ENCODE measurements at regions not wholly inside any gene's neighbourhood (a gene's known extent, or its start where the extent isn't known, plus 50 kb on each side); places are given as distances from the start of the nearest gene placed in this dataset.
"Not testable (repeated sequence)": the region's sequence is repeated elsewhere in the genome, so short reads cannot be mapped to it uniquely, and the experiment has no call there.

DNA sequence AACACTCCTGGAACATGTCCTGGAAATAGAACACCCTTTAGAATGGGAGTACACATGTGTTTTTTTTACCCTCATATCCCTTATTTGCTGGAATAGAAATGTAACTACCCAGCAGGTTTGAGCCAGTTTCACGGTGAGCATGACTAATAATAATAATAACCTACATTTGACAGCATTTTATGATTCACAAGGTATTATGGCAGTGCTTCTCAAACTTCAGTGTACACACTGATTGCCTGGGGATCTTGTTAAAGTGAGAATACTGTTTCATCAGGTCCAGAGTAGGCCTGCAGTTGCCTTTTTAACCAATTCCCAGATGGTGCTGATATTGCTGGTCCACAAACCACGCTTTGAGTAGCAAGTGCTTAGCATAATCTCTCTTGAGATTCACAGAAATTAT is 63.9 kb downstream of the NFKBIZ start:
- DNase-seq (ENCODE audit: low read depth in 2 of 2), result no peak

DNA sequence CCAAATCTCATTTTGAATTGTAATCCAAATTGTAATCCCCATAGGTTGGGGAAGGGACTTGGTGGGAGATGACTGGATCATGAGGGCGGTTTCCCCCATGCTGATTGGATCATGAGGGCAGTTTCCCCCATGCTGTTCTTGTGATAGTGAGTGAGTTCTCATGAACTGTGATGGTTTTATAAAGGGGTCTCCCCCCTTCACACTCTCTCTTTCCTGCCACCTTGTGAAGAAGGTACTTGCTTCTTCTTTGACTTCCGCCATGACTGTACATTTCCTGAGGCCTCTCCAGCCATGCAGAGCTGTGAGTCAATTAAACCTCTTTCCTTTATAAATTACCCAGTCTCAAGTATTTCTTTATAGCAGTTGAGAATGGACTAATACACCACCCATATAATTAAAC is 68.4 kb downstream of the NFKBIZ start:
- DNase-seq (ENCODE audit: low read depth in 2 of 2), result not testable (repeated sequence)

DNA sequence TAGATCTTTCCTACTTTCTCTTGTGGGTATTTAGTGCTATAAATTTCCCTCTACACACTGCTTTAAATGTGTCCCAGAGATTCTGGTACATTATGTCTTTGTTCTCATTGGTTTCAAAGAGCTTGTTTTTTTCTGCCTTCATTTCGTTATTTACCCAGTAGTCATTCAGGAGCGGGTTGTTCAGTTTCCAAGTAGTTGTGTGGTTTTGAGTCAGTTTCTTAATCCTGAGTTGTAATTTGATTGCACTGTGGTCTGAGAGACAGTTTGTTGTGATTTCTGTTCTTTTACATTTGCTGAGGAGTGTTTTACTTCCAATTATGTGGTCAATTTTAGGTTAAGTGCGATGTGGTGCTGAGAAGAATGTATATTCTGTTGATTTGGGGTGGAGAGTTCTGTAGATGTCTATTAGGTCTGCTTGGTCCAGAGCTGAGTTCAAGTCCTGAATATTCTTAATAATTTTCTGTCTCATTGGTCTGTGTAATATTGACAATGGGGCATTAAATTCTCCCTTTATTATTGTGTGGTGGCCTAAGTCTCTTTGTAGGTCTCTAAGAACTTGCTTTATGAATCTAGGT is 72.9 kb downstream of the NFKBIZ start:
- DNase-seq (ENCODE audit: low read depth in 2 of 2), result not testable (repeated sequence)

DNA sequence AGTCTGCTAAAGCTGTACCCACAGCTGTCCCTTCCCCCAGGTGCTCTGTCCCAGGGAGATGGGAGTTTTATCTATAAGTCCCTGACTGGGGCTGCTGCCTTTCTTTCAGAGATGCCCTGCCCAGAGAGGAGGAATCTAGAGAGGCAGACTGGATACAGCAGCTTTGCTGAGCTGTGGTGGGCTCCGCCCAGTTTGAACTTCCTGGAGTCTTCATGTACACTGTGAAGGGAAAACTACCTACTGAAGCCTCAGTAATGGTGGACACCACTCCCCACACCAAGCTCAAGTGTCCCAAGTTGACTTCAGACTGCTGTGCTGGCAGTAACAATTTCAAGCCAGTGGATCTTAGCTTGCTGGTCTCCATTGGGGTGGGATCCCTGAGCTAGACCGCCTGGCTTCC is 75.3 kb downstream of the NFKBIZ start:
- not testable (repeated sequence) for DNase-seq (ENCODE audit: low read depth in 2 of 2)

DNA sequence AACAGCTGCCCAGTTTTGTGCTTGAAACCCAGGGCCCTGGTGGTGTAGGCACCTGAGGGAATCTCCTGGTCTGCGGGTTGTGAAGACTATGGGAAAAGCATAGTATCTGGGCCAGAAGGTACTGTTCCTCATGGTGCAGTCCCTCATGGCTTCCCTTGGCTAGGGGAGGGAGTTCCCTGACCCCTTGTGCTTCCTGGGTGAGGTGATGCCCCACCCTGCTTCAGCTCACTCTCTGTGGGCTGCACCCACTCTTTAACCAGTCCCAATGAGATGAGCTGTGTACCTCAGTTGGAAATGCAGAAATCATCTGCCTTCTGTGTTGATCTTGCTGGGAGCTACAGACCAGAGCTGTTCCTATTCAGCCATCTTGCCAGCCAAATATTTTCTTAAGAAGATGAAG is 75.8 kb downstream of the NFKBIZ start:
- DNase-seq (ENCODE audit: low read depth in 2 of 2), result not testable (repeated sequence)

DNA sequence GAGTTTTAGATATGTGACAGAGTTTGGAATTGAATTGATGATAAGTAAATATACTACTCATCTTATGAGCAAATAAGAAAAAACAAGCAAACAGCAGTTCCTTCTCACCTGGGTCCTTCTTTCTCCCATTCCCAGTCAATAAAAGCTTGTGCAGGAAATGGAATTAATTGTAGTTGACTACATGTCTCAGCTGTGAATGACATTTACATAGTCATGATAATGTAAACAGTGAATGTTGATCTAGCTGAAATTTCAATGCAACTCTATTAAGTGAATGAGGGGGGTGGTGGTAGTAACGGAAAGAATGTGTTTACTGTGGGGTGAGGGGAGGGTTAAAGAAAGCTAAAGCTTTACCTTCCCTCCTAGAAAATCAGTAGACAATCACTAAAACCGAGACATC is 76.2 kb downstream of the NFKBIZ start:
- no peak for DNase-seq (ENCODE audit: low read depth in 2 of 2)

DNA sequence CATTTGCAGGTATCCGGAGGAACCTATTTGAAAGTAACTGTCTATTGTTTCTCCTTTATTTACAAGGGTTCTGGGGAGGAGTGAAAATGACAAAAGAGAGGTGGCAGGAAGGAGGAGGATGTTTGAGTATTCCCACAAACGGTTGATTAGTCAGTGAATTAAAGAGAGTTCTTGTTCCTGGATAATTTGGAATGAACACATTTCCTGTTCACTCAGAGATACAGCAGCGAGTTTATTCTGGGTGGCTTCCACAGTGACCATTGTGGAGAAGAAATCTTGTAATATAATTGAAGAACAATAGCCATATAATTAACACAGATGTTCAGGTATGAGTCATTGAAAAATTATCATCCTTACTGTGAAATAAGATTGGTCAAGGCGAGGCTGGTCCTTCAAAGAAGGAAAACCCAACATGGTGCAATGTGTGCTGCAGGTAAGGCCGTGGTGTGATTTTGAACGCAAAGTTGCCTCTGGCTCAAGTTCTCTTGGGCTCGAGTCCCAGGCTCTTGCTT is 77.3 kb downstream of the NFKBIZ start:
- DNase-seq (ENCODE audit: low read depth in 2 of 2), result no peak

DNA sequence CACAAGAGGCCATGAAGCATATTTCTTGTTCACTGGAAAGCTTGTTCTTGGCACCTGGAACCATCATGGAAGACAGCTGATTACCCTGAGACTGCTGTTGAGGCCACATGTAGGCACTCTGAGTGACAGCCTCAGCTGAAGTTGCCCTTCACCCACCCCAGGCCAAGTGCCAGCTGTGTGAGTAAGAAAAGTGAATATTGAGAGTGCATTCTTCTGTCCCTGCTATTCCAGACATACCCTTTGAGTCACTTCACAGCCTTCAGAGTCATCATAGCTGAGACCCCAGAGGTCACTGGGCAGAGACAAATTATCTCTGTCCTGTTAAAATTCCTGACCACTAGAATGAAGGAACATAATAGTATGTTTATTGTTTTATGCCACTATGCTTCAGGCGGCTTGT is 79.6 kb downstream of the NFKBIZ start:
- DNase-seq (ENCODE audit: low read depth in 2 of 2), result no peak

DNA sequence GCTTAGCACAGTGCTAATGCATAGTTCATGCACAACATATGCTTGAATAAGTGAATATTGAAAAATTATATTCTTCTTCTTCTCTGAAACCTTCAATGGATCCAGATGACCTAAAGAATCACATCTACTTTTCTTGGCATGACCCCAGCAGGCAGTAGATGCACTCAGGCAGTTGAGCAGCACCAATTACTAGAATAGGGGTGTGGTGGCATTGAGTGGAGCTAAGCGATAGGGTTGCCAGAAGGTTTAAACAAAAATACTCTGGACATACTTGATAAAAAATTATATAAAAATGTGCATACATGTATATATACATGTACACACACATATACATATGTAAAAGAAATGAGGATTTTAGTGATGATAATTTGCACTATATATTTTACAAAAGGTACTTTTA is 81.8 kb downstream of the NFKBIZ start:
- no peak for DNase-seq (ENCODE audit: low read depth in 2 of 2)

DNA sequence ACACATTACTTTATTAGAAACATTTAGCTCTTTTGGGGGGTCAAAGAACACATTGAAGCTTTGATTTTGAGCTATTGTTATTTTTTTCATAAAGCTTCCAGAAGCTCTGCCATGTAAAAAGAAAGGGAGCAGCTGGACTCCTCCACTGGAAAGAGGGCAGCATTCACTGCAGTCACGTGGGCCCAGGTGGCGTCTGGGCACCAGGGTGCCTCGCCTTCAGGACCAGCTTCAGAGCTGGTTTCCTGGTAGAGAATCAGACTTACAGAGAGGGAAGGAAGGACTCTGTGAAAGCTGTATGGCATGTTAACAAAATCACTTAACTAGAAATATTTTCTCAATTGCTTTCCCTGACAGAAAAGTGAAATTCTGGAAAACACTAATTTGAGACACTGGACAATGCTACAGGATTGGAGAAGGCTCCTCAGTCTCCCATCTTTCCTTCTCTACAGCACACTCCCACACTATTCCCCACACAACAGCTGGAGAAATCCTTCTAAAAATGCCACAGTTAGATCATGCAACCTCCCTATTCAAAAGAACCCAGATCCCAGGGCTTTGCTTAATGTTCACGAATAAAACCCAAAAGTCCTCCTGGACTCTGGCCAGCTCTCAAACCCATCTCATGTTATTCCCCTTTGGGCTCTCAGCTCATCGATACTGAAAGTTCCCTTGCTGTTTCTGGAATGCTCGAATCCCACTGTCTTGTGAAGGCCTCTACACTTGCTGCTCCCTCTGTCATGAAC is 83.2 kb downstream of the NFKBIZ start:
- no peak for DNase-seq (ENCODE audit: low read depth in 2 of 2)

DNA sequence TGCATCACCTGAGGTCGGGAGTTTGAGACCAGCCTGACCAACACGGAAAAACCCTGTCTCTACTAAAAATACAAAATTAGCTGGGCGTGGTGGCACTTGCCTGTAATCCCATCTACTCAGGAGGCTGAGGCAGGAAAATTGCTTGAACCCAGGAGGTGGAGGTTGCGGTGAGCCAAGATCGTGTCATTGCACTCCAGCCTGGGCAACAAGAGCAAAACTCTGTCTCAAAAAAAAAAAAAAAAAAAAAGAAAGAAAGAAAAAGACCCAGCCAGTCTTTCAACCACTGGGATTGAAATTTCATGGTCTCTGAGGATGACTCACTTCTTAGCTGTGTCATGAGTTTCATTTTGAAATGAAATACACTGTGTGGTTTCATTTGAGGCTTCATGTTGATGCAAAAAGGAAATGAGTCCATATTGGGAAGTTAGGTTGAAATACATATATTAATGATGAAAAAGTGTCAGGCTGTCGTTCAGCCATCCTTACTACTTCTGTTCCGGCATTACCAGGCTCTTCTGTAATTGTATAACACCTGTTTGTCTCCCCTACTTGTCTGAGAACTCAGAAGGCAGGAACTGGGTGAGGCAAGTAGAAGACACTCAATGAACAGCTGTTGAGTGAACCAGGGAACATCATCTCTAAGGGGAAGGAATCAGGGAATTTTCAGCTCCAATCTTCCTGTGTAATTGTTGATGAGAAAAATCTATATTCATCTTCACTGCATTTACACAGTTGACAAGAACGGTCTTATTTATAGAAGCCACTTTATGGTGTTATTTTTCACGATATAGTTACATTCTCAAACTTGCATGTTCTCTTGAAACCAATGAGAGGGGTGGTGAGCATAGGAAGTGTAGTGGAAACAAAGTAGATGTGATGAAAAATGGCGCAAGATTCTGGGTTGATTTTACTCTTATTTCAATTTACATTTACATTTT is 87.4 kb downstream of the NFKBIZ start:
- no peak for DNase-seq (ENCODE audit: low read depth in 2 of 2)

DNA sequence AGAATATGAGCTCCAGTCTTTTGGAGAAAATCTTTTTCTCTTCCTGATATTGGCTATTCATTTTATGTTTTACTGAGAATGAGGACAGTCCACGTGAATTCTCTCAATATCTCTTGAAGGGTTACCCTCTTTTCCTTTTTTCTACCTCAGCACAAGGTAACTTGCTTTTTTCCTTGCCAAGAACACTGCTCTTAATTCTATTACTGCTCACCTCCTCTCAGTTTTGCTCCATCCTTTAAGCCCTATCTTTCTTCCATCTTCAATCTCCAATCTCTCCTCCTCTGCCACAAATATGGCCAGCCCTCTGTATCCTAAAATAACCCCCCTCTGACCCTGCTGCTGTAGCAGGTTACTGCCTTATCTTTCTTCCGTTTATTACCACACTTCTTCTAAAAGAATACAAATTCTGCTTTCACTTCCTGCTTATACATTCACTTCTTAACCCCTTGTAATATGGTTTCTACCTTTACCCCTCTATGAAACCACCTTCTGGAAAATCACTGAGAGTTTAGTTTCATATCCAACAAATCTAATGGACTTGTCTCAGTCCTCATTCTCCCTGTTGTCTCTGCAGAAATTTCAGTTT is 89.0 kb downstream of the NFKBIZ start:
- DNase-seq (ENCODE audit: low read depth in 2 of 2), result no peak

DNA sequence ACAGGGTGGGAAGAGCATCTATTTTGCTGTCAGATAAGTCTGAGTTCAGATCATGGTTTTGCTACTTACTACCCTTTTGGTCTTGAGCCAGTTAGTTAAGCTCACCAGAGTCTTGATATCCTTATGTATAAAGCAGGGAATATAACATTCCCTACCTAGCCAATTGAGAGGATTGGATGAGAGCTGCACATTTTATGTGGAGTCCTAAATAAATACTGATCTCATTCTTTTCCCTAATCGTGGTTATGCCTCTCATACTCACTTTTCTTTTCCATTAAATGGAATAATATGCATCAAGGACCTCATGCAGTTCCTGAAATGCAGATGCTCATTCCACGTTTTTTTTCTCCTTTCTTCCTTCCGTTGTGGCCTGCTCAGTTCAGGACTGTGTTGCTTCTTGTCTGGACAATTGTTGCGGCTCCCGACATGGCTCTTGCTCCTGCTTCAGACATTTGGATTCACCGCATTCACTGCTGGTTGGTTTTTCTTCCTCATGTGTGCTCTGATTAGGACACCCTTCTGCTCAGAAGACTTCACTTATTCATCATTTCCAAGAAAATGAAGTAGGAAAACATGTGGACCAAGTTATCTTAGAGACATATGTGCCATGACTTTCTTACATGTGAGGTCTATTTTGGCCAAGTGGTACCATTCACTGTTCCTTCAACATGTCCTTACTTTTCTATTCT is 90.2 kb downstream of the NFKBIZ start:
- no peak for DNase-seq (ENCODE audit: low read depth in 2 of 2)

DNA sequence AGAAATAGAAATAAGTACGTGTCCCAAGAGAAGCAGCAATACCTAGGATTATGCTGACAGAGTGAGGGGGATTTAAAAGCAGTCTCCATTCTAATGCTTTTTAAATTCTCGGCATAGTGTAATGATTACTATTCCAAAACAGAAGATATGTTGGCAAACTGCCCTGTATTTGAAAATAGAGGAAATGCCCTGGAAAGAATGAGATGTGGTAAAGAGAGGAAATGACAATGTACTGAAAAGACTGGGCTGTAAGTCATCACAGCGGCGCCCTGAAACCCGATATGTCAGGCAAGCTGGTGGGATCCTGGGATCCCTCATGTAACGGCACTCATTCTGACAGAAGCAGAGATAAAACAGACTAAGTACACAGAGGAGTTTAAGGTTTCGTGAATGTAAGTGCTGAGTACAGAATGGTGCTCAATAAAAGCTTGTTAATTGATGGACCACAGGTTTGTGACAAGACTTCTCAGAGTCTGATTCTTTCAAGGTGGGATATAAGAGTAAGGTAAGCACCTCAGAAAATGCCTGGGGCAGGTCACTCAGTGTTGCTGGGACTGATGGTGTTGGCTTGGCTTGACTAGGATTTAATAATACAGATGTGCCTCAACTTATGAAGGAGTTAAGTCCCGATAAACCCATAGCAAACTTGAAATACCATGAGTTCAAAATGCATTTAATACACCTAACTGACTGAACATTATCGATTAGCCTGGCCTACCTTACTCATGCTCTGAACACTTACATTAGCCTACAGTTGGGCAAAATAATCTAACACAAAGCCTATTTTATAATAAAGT is 91.4 kb downstream of the NFKBIZ start:
- DNase-seq (ENCODE audit: low read depth in 2 of 2), result no peak

DNA sequence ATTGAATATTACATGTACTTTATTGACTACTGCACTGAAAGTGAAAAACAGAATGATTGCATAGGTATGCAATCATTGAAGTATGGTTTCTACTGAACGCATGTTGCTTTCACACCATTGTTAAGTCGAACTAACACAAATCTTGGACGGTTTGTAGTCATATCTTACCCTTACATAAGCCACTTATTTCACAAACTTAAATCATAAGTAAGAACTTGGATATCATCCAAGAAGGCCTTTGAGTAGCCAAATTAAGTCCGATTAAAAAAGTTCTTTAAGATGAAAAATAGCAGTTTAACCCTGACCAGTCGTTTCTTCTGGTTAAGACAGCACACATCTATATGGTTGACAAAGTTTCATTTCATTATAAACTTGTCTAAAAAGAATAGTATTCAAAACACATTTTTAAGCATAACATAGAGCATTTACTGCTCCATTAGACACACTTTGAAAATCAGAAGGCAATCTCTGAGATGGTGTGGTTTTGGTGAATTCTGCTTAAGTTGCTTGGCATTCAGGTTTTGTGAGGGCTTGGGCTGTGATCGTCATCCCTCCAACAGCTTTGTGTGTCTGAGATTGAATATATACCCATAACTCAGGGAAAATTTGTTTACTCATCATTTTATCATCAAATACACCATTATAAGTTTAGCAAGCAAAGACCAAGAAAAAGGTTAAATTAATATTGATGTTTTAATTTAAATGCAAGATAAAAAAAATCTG is 92.2 kb downstream of the NFKBIZ start:
- no peak for DNase-seq (ENCODE audit: low read depth in 2 of 2)

DNA sequence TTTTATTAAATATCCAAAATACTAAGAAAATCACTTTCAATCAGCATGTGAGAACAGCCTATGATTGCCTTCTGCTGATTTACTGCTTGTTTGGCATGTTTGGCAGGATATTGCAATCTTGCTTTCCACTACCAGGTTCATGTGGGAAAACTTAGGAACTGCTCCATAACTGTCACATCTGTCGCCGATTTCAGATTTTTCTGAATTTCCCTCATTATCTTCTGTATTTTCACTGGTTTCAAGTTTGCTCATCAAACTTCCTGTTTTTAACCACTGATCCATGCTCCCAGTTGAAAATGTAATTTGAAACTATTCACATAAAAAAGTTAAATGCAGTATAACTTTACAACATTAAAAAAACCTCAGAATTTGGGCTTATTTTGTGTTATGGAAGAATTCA is 93.0 kb downstream of the NFKBIZ start:
- DNase-seq (ENCODE audit: low read depth in 2 of 2), result no peak

DNA sequence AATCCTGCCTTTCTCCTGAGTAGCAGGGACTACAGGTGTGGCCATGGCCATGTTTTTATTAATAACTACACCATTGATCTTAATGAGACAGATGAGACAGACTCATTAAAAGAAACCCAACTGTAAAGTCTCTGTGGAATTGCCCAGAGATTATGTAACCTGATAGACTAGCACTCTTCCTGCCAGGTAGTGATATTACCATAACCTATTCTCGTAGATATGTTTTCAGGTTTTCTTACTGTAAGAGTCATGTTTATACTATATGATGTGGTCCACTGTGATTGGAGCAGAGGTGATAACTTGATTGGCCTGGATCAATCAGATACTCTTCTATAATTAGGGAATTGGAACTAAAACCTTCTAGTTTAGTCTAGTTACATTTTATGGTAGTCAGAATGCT is 93.7 kb downstream of the NFKBIZ start:
- DNase-seq (ENCODE audit: low read depth in 2 of 2), result no peak

DNA sequence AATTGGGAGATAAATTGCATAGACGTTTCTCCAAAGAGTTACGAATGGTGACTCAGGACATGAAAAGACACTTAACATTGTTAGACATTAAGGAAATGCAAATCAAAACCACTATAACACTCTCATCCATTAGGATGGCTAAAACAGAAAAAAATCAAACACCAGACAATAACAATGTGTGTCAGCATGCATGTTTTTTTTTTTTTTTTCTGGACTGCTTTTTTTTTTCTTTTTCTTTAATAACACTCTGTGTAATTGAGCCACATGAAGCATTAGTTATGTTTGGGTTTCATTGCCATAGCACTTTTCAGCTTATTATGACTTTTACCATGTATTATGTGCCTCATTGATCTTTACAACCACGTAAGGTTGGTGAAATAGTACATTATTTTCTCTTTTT is 95.0 kb downstream of the NFKBIZ start:
- DNase-seq (ENCODE audit: low read depth in 2 of 2), result no peak

DNA sequence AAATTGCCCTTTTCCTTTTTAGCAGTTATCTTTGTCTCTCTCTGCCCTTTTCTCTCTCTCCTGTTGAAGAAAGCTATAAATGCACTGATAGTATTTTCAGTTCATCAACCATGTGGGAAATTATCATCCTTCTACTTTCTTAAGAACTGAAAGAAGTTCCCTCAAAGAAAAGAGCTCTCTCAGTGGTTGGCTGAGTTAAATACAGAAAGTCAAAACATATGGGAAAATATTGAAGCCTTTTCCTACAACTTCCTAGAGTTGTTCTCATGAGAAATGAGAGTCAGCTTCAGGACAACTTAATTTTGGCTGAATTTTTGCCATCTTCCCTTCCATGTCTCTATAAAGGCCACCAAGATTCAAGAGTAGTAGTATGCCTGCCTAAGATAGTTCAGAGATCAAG is 96.7 kb downstream of the NFKBIZ start:
- no peak for DNase-seq (ENCODE audit: low read depth in 2 of 2)

DNA sequence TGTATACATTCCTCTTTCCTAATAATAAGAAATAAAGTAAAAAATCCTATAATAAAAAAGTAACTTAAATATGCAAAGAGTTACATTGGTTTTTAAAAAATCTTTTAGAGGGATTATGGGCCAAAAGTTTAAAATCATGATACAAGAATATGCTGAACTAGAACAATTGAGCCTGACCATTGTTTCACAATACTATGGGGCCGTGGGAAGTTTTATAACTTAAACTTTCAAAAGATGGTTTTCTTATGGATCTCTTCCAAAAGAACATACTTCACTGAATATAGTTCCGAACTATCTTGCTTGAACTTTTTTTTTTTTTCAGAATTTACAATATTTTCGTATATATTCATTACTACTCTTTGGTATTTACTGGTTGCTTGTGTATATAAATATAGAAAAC is 97.6 kb downstream of the NFKBIZ start:
- no peak for DNase-seq (ENCODE audit: low read depth in 2 of 2)

Measured in stimulated activated CD8-positive, alpha-beta memory T cell treated with anti-CD3 and anti-CD28 coated beads, Interleukin-15, amount 100 ng/mL, for 48 hours (primary cell).